ENCODE measurements at regions not wholly inside any gene's neighbourhood (a gene's known extent, or its start where the extent isn't known, plus 50 kb on each side); places are given as distances from the start of the nearest gene placed in this dataset.

DNA sequence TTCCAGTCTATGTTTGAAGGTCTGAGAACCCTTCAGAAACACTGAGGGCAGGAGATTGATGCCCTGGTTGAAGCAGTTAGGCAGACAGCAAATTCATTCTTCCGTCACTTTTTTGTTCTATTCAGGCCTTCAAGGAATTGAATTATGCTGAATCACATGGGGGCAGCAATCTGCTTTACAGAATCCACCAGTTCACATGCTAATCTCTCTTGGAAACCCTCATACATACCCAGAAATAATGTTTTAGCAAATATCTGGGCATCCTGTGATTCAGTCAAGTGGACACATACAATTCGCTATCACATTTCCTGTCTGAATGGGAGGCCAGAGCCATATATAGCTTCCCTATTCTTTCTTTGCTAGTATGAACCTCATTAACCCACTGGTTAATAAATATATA is 301.4 kb upstream of the CNTNAP5 start:
- WGBS (ENCODE audit: low lambda C conversion rate), result 28% methylated on average over 2 of the region's 2 CpGs

DNA sequence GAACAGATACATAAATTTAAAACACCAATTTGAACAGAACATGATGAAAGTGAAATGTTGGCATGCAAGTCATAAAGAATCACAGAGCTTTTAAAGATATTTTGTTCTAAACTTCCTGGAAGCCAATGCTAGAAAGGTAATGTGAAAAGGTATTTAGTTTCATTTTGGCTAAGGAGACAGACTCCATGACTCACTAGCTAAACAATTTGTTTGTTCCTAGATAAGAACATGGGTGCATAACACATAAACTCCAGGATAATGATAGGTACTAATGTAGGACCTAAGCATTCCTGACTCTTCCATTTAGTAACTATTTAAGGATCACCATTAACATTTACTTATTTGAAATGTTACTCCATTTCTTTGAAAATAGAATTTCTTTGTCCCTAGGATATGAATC is 292.5 kb upstream of the CNTNAP5 start:
- Histone ChIP-seq H3K36me3 (replicated peaks in 1 of 2; ENCODE audit: control insufficient read depth in 1 of 2, insufficient read depth in 2 of 2, low read length in 1 of 2) (no peaks in the 10 kb centered on the region), H3K4me1 (ENCODE audit: control insufficient read depth in 1 of 2, insufficient read depth in 2 of 2, low read depth in 1 of 2, low read length in 1 of 2) (no peaks in the 10 kb centered on the region), H3K27me3 (ENCODE audit: insufficient read depth) (no peaks in the 10 kb centered on the region), H3K79me2 (ENCODE audit: insufficient read depth) (no peaks in the 10 kb centered on the region), H3K9ac (no peak overlapping the region), H3K27ac (ENCODE audit: low read depth in 2 of 2, low read length in 1 of 2) (no peak overlapping the region), H2AFZ (ENCODE audit: low read depth) (no peak overlapping the region), H4K20me1 (ENCODE audit: insufficient read depth) (no peaks in the 10 kb centered on the region), H3K4me2 (no peak overlapping the region), H3K9me2 (no peaks in the 10 kb centered on the region; the same call in 1 of the 2 replicates), H3F3A (replicated peaks; ENCODE audit: insufficient read depth) (no peaks in the 10 kb centered on the region), H3K4me3 (ENCODE audit: low read depth in 2 of 2, low read length in 1 of 2) (no peak overlapping the region), H3K9me3 (0 out of 2 replicates have a peak, but pooled peaks cover 4% of the 10 kb centered on the region)
- no peak for DNase-seq
- POLR2A ChIA-PET, result no interaction called here
- CTCF ChIA-PET, result interaction anchor here (1.6 kb wide), 1 partner anchor 177 kb away, joined by 3 read pairs; no protein-coding TSS in a partner anchor
- TF ChIP-seq POLR2AphosphoS5 (IDR thresholded peaks at IDR 0.05; ENCODE audit: low read depth, low read length) (no peak), GABPA (IDR thresholded peaks at IDR 0.05; ENCODE audit: low read depth) (no peak), FOXM1 (IDR thresholded peaks at IDR 0.05; ENCODE audit: low read depth) (no peak), NRF1 (IDR thresholded peaks at IDR 0.05; ENCODE audit: low read depth, low read length) (no peak), ELF1 (IDR thresholded peaks at IDR 0.05) (no peak), RAD21 (IDR thresholded peaks at IDR 0.05; ENCODE audit: low read length) (no peak), FOSL2 (IDR thresholded peaks at IDR 0.05; ENCODE audit: borderline replicate concordance, low read depth) (no peak), TAF1 (IDR thresholded peaks at IDR 0.05; ENCODE audit: borderline replicate concordance, low read depth, low read length) (no peak), GATA2 (CRISPR knock-in tag; IDR thresholded peaks at IDR 0.05) (no peak), RCOR1 (IDR thresholded peaks at IDR 0.05; ENCODE audit: low read length) (no peak), CHD2 (IDR thresholded peaks at IDR 0.05; ENCODE audit: low read length, partially characterized antibody) (no peak), EP300 (IDR thresholded peaks at IDR 0.05; ENCODE audit: borderline replicate concordance in 1 of 2, low read depth in 1 of 2, low read length in 1 of 2) (no peak)
- TF ChIP-seq, protein P1, sequence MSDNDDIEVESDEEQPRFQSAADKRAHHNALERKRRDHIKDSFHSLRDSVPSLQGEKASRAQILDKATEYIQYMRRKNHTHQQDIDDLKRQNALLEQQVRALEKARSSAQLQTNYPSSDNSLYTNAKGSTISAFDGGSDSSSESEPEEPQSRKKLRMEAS (IDR thresholded peaks at IDR 0.05; ENCODE audit: low read depth), result no peak

More for the DNA sequence above, 301.4 kb upstream of the CNTNAP5 start:
- no peak overlapping the region for H3K4me3 ChIP-seq (ENCODE audit: low read depth in 2 of 2, low read length in 1 of 2)
- H2AFZ ChIP-seq (ENCODE audit: low read depth), result no peak overlapping the region
- no peaks in the 10 kb centered on the region for H3K4me1 ChIP-seq (ENCODE audit: control insufficient read depth in 1 of 2, insufficient read depth in 2 of 2, low read depth in 1 of 2, low read length in 1 of 2)
- no peak overlapping the region for H3K4me2 ChIP-seq
- DNase-seq, result no peak
- no peaks in the 10 kb centered on the region for H3K27me3 ChIP-seq (ENCODE audit: insufficient read depth)
- POLR2A ChIA-PET, result no interaction called here
- H3F3A ChIP-seq (replicated peaks; ENCODE audit: insufficient read depth), result no peaks in the 10 kb centered on the region
- H3K36me3 ChIP-seq (replicated peaks in 1 of 2; ENCODE audit: control insufficient read depth in 1 of 2, insufficient read depth in 2 of 2, low read length in 1 of 2), result no peaks in the 10 kb centered on the region
- H3K27ac ChIP-seq (ENCODE audit: low read depth in 2 of 2, low read length in 1 of 2), result no peak overlapping the region
- TF ChIP-seq, protein P2, sequence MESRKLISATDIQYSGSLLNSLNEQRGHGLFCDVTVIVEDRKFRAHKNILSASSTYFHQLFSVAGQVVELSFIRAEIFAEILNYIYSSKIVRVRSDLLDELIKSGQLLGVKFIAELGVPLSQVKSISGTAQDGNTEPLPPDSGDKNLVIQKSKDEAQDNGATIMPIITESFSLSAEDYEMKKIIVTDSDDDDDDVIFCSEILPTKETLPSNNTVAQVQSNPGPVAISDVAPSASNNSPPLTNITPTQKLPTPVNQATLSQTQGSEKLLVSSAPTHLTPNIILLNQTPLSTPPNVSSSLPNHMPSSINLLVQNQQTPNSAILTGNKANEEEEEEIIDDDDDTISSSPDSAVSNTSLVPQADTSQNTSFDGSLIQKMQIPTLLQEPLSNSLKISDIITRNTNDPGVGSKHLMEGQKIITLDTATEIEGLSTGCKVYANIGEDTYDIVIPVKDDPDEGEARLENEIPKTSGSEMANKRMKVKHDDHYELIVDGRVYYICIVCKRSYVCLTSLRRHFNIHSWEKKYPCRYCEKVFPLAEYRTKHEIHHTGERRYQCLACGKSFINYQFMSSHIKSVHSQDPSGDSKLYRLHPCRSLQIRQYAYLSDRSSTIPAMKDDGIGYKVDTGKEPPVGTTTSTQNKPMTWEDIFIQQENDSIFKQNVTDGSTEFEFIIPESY (IDR thresholded peaks at IDR 0.05; ENCODE audit: borderline replicate concordance, low read depth), result no peak
- TF ChIP-seq FOSL2 (IDR thresholded peaks at IDR 0.05; ENCODE audit: borderline replicate concordance, low read depth) (no peak), FOXM1 (IDR thresholded peaks at IDR 0.05; ENCODE audit: low read depth) (no peak), CHD2 (IDR thresholded peaks at IDR 0.05; ENCODE audit: low read length, partially characterized antibody) (no peak), JUND (IDR thresholded peaks at IDR 0.05) (no peak), RAD21 (IDR thresholded peaks at IDR 0.05; ENCODE audit: low read length) (no peak), ELF1 (IDR thresholded peaks at IDR 0.05) (no peak), NFIC (IDR thresholded peaks at IDR 0.05; ENCODE audit: borderline replicate concordance) (no peak), YY1 (IDR thresholded peaks at IDR 0.05; ENCODE audit: low read depth) (no peak), TEAD4 (IDR thresholded peaks at IDR 0.05; ENCODE audit: borderline replicate concordance, insufficient read depth) (no peak), EP300 (IDR thresholded peaks at IDR 0.05; ENCODE audit: borderline replicate concordance in 1 of 2, low read depth in 1 of 2, low read length in 1 of 2) (no peak), RFX5 (IDR thresholded peaks at IDR 0.05; ENCODE audit: low read length) (no peak)
- TF ChIP-seq, protein P3, sequence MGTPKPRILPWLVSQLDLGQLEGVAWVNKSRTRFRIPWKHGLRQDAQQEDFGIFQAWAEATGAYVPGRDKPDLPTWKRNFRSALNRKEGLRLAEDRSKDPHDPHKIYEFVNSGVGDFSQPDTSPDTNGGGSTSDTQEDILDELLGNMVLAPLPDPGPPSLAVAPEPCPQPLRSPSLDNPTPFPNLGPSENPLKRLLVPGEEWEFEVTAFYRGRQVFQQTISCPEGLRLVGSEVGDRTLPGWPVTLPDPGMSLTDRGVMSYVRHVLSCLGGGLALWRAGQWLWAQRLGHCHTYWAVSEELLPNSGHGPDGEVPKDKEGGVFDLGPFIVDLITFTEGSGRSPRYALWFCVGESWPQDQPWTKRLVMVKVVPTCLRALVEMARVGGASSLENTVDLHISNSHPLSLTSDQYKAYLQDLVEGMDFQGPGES (IDR thresholded peaks at IDR 0.05; ENCODE audit: low read depth, low read length), result no peak
- TF ChIP-seq, protein P4, sequence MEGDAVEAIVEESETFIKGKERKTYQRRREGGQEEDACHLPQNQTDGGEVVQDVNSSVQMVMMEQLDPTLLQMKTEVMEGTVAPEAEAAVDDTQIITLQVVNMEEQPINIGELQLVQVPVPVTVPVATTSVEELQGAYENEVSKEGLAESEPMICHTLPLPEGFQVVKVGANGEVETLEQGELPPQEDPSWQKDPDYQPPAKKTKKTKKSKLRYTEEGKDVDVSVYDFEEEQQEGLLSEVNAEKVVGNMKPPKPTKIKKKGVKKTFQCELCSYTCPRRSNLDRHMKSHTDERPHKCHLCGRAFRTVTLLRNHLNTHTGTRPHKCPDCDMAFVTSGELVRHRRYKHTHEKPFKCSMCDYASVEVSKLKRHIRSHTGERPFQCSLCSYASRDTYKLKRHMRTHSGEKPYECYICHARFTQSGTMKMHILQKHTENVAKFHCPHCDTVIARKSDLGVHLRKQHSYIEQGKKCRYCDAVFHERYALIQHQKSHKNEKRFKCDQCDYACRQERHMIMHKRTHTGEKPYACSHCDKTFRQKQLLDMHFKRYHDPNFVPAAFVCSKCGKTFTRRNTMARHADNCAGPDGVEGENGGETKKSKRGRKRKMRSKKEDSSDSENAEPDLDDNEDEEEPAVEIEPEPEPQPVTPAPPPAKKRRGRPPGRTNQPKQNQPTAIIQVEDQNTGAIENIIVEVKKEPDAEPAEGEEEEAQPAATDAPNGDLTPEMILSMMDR (IDR thresholded peaks at IDR 0.05), result no peak
- H3K9me3 ChIP-seq, result no peaks in the 10 kb centered on the region
- CTCF ChIA-PET, result no interaction called here
- no peaks in the 10 kb centered on the region for H3K9me2 ChIP-seq
- H3K9ac ChIP-seq, result no peak overlapping the region
- H3K79me2 ChIP-seq (ENCODE audit: insufficient read depth), result no peaks in the 10 kb centered on the region
- no peaks in the 10 kb centered on the region for H4K20me1 ChIP-seq (ENCODE audit: insufficient read depth)

Measured in SK-N-SH (cell line).